CD4-positive, alpha-beta T cell treated with Interferon alpha-2 for 1 hour (primary cell): ENCODE measurements at regions not wholly inside any gene's neighbourhood (a gene's known extent, or its start where the extent isn't known, plus 50 kb on each side); places are given as distances from the start of the nearest gene placed in this dataset.

Experiments
- DNase-seq, 2 donors: peaks; one replicate each; pipeline ENCODE4 v3.0.0-alpha.2; 2020 to 2022

GRCh38 chr15:66615846-66616245, 50.0 kb upstream of the LCTL start:
- DNase-seq, result no peak

GRCh38 chr15:66617137-66618090, 51.6 kb upstream of the LCTL start:
- DNase-seq, result peak in 1 of 2 donors; percentile 27

- DNase-seq, result peak; percentile 28 to 46
Measured at GRCh38 chr15:66619152-66619903, 53.5 kb upstream of the LCTL start.

GRCh38 chr15:66620341-66620740, 54.5 kb upstream of the LCTL start:
- no peak for DNase-seq

GRCh38 chr15:66620744-66621344, 55.0 kb upstream of the LCTL start:
- DNase-seq, result no peak

GRCh38 chr15:66621491-66622467, 56.0 kb upstream of the LCTL start:
- no peak for DNase-seq

GRCh38 chr15:66622591-66623022, 56.8 kb upstream of the LCTL start:
- DNase-seq, result no peak

- no peak for DNase-seq
Measured at GRCh38 chr15:66623801-66624453, 58.1 kb upstream of the LCTL start.

- no peak for DNase-seq
Measured at GRCh38 chr15:66625531-66625930, 59.7 kb upstream of the LCTL start.

- no peak for DNase-seq
Measured at GRCh38 chr15:66625974-66626373, 60.2 kb upstream of the LCTL start.

GRCh38 chr15:66628976-66629723, 63.4 kb upstream of the LCTL start:
- DNase-seq, result no peak

GRCh38 chr15:66629817-66630576, 64.2 kb upstream of the LCTL start:
- no peak for DNase-seq

GRCh38 chr15:66630801-66631351, 65.1 kb upstream of the LCTL start:
- no peak for DNase-seq

- DNase-seq, result no peak
Measured at GRCh38 chr15:66631616-66632263, 65.9 kb upstream of the LCTL start.

- DNase-seq, result no peak
Measured at GRCh38 chr15:66633041-66633937, 67.5 kb upstream of the LCTL start.

- DNase-seq, result no peak
Measured at GRCh38 chr15:66633938-66634250, 68.1 kb upstream of the LCTL start.

- DNase-seq, result no peak
Measured at GRCh38 chr15:66634540-66634939, 67.5 kb upstream of the SMAD6 start.

- DNase-seq, result no peak
Measured at GRCh38 chr15:66635006-66635405, 67.0 kb upstream of the SMAD6 start.
